ENCODE measurements at regions not wholly inside any gene's neighbourhood (a gene's known extent, or its start where the extent isn't known, plus 50 kb on each side); places are given as distances from the start of the nearest gene placed in this dataset.

- H3K9me3 ChIP-seq (ENCODE audit: control insufficient read depth, low read length): no peaks in the 10 kb centered on the region
- H3K4me3 ChIP-seq (ENCODE audit: extremely low read depth, insufficient read depth, low read length, poor library complexity, severe bottlenecking): no peak overlapping the region
- H3K4me1 ChIP-seq (ENCODE audit: control insufficient read depth, insufficient read depth, low read length, poor library complexity, severe bottlenecking): peaks cover 11% of the 10 kb centered on the region
- no peaks in the 10 kb centered on the region for H3K36me3 ChIP-seq (ENCODE audit: control insufficient read depth, insufficient read depth, low read length)
- H3K27ac ChIP-seq (ENCODE audit: low read depth, low read length, severe bottlenecking): no peak overlapping the region
- 76 to 84% methylated on average over 13 to 14 of the region's 19 CpGs for WGBS, 2 experiments (ENCODE audit: insufficient coverage in 2 of 2)
These were observed 54.3 kb upstream of the PTPN1 start for GRCh38 chr20:50455656-50456451.

- Histone ChIP-seq H3K36me3 (ENCODE audit: control insufficient read depth, insufficient read depth, low read length) (no peaks in the 10 kb centered on the region), H3K27ac (ENCODE audit: low read depth, low read length, severe bottlenecking) (no peak overlapping the region), H3K4me3 (ENCODE audit: extremely low read depth, insufficient read depth, low read length, poor library complexity, severe bottlenecking) (no peak overlapping the region), H3K9me3 (ENCODE audit: control insufficient read depth, low read length) (no peaks in the 10 kb centered on the region), H3K4me1 (ENCODE audit: control insufficient read depth, insufficient read depth, low read length, poor library complexity, severe bottlenecking) (peaks cover 4% of the 10 kb centered on the region)
- 82 to 83% methylated on average over 7 of the region's 8 CpGs for WGBS, 2 experiments (ENCODE audit: insufficient coverage in 2 of 2)
These were observed 53.5 kb upstream of the PTPN1 start for GRCh38 chr20:50456452-50457324.

- 81 to 98% methylated on average over 2 of the region's 2 CpGs for WGBS, 2 experiments (ENCODE audit: insufficient coverage in 2 of 2)
- Histone ChIP-seq H3K27ac (ENCODE audit: low read depth, low read length, severe bottlenecking) (no peak overlapping the region), H3K4me3 (ENCODE audit: extremely low read depth, insufficient read depth, low read length, poor library complexity, severe bottlenecking) (no peak overlapping the region), H3K9me3 (ENCODE audit: control insufficient read depth, low read length) (no peaks in the 10 kb centered on the region), H3K4me1 (ENCODE audit: control insufficient read depth, insufficient read depth, low read length, poor library complexity, severe bottlenecking) (peaks cover 6% of the 10 kb centered on the region), H3K36me3 (ENCODE audit: control insufficient read depth, insufficient read depth, low read length) (no peaks in the 10 kb centered on the region)
These were observed 50.9 kb upstream of the PTPN1 start for GRCh38 chr20:50459124-50459918.

DNA sequence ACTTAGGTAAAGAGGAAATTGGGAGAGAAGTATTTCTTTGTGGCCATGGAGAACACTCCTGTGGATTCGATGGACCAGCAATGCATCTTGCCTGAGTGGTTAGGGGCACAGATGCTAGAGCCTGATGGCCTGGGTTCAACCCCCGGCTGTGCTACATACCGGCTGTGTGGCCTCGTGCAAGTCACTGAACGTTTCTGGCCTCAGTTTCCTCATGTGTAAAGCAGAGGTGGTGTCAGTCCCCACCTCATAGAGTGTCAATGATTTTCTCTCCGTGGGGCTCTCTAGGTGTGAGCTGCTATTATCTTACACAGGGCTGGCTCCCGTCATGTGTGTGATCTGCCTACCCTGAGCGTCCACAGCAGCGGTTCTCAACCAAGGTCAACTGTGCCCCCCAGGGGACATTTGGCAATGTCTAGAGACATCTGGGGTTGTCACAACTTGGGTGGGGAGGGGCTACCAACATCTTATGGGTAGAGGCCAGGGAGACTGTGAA lies 50.0 kb upstream of the PTPN1 start:
- 82 to 86% methylated on average over 7 to 9 of the region's 9 CpGs for whole genome bisulfite sequencing, 2 experiments (ENCODE audit: insufficient coverage in 2 of 2)
- no peaks in the 10 kb centered on the region for H3K9me3 ChIP-seq (ENCODE audit: control insufficient read depth, low read length)
- no peaks in the 10 kb centered on the region for H3K36me3 ChIP-seq (ENCODE audit: control insufficient read depth, insufficient read depth, low read length)
- H3K4me3 ChIP-seq (ENCODE audit: extremely low read depth, insufficient read depth, low read length, poor library complexity, severe bottlenecking): no peak overlapping the region
- H3K4me1 ChIP-seq (ENCODE audit: control insufficient read depth, insufficient read depth, low read length, poor library complexity, severe bottlenecking): peaks cover 6% of the 10 kb centered on the region
- no peak overlapping the region for H3K27ac ChIP-seq (ENCODE audit: low read depth, low read length, severe bottlenecking)
